AG04449 (cell line): ENCODE measurements at regions not wholly inside any gene's neighbourhood (a gene's known extent, or its start where the extent isn't known, plus 50 kb on each side); places are given as distances from the start of the nearest gene placed in this dataset.

ENCODE experiments used
- CTCF ChIA-PET: fragments of 350-600 bp; formaldehyde crosslinking; extraction: SDS; loops from one replicate; lab custom pipeline; 2021; ENCODE audit warnings: antibody characterized with exemption; lab: Yijun Ruan, JAX
- POLR2A ChIA-PET: fragments of 400-600, 350-600 bp; formaldehyde crosslinking; extraction: SDS; loops from one replicate; lab custom pipeline; 2020; ENCODE audit warnings: antibody characterized with exemption, inconsistent platforms; lab: Yijun Ruan, JAX
- DNase-seq: peaks from one replicate; pipeline ENCODE4 v3.0.0-alpha.2; 2010; ENCODE audit warnings: low read depth, low spot score
- H3K4me3 ChIP-seq: 2 replicates; pipeline ENCODE4 v1.5.1; 2011; ENCODE audit warnings: low read depth, mild to moderate bottlenecking, control low read depth, low read length
- TF ChIP-seq, protein P1 (sequence below): IDR thresholded peaks from one replicate; pipeline ENCODE4 v1.5.1; 2011; ENCODE audit warnings: mild to moderate bottlenecking, moderate library complexity, low read length, control low read depth, inconsistent platforms; ENCODE audit not compliant: insufficient read depth; ENCODE audit errors: missing control alignments

DNA sequence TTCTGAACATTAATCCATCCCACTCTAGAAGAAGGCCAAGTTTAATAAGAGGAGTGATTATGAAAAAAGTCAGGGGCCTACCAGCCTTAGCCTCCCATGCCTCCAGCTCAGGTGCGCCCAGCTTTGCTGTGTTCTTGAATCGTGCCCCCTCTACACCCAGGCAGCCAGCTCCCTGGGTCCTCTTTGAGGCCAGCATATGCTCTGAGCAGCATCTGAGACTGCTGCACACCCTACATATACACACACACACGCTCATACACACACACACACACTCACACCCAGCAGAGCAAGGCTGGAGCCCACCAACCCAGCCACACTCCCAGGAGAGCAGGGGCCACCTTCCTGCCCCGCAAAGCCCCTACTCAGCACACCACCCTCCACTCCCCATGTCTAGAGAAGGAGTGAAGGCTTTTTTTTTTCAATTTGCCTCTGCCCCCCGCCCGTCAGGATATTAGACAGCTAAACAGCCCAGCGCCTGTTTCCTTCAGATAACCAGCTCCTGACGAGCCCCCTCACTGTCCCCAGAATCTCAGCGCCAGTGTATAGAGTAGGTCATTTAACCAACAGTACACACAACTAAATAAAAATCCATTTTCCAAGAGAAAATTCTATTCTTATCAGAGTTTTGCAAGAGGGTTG lies 121.6 kb downstream of the BUD13 start:
- TF ChIP-seq, protein P1, sequence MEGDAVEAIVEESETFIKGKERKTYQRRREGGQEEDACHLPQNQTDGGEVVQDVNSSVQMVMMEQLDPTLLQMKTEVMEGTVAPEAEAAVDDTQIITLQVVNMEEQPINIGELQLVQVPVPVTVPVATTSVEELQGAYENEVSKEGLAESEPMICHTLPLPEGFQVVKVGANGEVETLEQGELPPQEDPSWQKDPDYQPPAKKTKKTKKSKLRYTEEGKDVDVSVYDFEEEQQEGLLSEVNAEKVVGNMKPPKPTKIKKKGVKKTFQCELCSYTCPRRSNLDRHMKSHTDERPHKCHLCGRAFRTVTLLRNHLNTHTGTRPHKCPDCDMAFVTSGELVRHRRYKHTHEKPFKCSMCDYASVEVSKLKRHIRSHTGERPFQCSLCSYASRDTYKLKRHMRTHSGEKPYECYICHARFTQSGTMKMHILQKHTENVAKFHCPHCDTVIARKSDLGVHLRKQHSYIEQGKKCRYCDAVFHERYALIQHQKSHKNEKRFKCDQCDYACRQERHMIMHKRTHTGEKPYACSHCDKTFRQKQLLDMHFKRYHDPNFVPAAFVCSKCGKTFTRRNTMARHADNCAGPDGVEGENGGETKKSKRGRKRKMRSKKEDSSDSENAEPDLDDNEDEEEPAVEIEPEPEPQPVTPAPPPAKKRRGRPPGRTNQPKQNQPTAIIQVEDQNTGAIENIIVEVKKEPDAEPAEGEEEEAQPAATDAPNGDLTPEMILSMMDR, result no peak
- DNase-seq, result no peak
- no peak overlapping the region for H3K4me3 ChIP-seq
- ChIA-PET POLR2A (no interaction called here), CTCF (interaction anchor here (1.0 kb wide), 1 partner anchor 9 kb away, joined by 4 read pairs; no protein-coding TSS in a partner anchor)

DNA sequence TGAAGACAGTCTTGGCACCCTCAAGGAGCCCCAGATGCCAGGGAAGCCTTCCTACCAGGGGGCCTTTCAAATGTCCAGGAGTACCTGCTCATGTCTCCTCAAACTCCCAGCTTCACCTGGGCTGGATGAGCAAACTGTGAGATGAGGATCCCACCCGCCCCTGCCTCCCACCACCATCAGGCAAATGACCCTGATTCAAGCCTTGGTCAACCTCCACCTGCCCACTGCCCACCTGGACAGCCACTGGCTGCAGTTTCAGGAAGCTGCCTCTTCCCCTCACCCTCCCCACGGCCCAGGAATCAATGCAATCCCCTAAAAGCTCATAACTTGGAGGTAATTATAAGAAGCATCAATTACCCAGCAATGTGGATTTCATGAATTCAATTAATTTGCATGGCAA lies 122.7 kb downstream of the BUD13 start:
- TF ChIP-seq, protein P1, result no peak
- no peak overlapping the region for H3K4me3 ChIP-seq
- CTCF ChIA-PET, result no interaction called here
- DNase-seq, result no peak
- POLR2A ChIA-PET, result no interaction called here

DNA sequence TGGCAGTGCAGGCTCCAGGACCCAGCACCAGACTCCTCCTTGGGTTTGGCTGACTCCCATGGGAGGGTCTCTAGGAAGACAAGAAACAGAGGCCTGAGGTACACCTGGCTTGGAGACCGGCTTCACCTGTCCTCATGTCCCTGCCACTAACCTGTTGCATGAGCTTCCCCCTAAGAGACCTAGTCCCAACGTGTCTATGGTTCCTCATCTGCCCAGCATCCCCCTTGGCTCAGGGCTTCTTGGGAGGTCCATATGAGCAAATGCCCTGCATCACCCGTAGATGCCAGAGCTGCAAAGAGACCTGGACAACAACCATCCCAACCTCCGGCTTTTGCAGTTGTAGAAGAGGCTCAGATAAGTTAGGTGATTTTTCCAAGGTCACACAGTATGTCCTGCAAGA lies 123.5 kb downstream of the BUD13 start:
- no peak overlapping the region for H3K4me3 ChIP-seq
- ChIA-PET POLR2A (no interaction called here), CTCF (no interaction called here)
- no peak for DNase-seq
- TF ChIP-seq, protein P1, result no peak

DNA sequence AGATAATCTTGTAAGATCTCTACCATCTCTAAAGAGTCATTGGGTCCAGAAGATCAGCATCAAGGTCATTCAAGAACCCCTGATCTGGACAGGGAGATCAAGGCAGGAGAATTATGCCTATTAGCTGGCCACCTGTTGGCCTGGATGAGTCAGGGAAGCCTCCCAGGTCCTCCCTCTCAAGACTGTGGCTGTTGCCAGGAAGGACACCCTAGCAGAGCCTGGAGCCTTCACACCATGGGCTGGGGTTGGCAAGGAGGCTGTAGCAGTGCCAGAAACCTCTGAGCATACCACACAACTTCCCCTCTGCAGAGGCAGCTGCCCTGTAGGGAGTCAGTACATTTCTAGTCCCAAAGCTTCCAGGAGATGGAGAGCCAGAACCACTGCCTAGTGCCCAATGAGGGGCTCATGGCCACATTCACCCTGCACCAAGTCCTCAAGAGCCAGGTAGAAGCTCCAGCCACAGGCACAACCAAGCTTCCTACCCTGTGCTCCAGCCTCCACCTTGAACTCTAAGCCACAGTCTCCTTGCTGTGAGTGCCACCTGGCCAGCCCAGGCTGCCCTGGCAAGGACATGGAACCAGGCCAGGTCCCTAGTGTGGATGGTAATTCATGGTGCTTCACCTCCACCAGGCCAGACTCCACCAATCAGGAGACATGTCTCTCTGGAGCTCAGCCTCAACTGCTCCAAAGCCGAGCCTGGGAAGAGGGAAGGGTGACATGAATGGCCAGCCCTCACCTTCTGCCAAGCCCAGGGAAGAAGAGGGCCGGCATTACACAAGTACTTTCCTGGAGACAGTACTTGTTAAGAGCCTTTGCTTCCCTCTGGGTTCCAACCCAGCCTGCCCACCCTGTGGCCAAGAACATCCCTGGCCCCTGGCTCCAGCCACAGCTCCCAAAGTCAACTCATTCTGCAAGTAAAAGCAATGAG lies 124.3 kb downstream of the BUD13 start:
- ChIA-PET CTCF (no interaction called here), POLR2A (no interaction called here)
- no peak overlapping the region for H3K4me3 ChIP-seq
- TF ChIP-seq, protein P1, result no peak
- no peak for DNase-seq

DNA sequence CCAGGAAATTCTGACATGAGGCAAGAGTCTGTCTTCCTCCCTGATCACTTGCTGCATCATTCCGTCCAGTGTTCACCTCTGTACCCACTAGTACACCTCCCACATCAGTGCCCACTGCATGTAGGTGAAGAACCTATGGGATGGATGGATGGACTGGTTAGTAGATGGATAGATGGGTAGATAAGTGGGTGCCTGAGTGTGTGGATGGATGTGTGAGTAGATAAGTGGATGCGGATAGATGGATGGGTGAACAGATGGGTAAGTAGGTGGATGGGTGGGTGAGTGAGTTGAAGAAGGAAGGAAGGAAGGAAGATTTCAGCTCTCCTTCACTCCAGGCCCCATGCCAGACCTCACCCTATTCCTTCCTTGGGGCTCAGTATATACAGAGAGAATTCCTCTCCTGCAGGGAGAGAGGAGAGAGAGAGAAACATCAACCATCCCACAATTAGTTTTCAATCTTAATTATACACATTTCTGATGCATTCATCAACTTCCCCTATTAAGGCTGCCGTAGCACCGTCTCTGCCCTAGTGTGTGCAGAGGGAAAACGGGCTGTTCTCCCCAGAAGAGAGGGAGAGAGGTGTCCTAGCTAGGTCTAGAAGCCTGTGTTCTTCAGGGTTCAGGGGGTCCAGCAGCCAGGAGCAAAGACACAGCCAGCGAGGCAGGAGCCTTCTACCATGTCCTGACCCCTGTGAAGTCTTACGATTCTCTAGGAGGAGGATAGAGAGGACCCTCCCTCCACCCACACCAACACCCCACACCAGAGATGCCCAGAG lies 125.3 kb downstream of the BUD13 start:
- CTCF ChIA-PET, result no interaction called here
- H3K4me3 ChIP-seq, result no peak overlapping the region
- no peak for DNase-seq
- POLR2A ChIA-PET, result no interaction called here
- TF ChIP-seq, protein P1, result no peak

DNA sequence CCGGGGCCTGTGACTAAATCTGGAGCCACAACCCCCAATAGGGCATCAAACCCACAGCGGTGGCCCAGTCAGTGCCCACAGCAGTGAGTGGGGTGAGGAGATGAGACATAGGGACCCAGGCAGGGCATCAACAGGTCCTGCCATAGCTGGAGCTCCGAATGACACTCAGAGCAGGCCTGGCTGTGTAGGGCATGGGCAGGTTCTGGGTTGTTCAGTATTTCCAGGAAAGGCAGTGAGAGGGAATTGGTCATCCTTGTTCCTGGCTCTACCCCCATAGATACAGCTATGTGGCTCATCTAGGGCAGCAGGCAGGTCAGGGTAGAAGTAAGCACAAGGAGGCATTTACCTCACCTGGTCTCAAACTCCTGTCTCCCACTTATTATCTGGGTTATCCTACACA lies 126.6 kb downstream of the BUD13 start:
- ChIA-PET CTCF (interaction anchor here (0.9 to 1.4 kb wide), 2 partner anchors 147 to 192 kb away, joined by 3 to 4 read pairs; no protein-coding TSS in a partner anchor), POLR2A (no interaction called here)
- DNase-seq, result no peak
- TF ChIP-seq, protein P1, result no peak
- no peak overlapping the region for H3K4me3 ChIP-seq
